ENCODE measurements at regions not wholly inside any gene's neighbourhood (a gene's known extent, or its start where the extent isn't known, plus 50 kb on each side); places are given as distances from the start of the nearest gene placed in this dataset.

GRCh38 chr21:22961258-22961657 lies 1963.0 kb downstream of the NCAM2 start:
- no peak for DNase-seq

GRCh38 chr21:22965455-22966135 lies 1967.4 kb downstream of the NCAM2 start:
- DNase-seq: no peak

GRCh38 chr21:22981819-22982218 lies 1983.6 kb downstream of the NCAM2 start:
- DNase-seq: no peak

DNA sequence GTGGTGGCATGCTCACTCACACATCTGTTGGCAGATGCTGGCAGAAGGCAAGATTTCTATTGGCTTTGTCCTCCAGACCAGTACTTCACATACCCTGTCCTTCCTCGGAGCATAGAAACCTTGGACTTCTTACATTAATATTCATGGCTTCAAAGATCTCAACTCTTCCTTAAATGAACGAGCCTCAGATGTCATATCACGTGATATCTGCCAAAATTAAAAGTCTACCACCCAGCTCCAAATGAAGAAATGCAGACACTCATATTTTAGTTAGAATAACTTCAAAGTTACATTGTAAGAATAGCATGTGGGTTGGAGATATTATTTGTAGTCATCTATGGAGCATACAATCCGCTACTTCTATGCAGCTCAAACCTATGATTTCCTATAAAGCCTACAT lies 1994.9 kb downstream of the NCAM2 start:
- DNase-seq: no peak

DNA sequence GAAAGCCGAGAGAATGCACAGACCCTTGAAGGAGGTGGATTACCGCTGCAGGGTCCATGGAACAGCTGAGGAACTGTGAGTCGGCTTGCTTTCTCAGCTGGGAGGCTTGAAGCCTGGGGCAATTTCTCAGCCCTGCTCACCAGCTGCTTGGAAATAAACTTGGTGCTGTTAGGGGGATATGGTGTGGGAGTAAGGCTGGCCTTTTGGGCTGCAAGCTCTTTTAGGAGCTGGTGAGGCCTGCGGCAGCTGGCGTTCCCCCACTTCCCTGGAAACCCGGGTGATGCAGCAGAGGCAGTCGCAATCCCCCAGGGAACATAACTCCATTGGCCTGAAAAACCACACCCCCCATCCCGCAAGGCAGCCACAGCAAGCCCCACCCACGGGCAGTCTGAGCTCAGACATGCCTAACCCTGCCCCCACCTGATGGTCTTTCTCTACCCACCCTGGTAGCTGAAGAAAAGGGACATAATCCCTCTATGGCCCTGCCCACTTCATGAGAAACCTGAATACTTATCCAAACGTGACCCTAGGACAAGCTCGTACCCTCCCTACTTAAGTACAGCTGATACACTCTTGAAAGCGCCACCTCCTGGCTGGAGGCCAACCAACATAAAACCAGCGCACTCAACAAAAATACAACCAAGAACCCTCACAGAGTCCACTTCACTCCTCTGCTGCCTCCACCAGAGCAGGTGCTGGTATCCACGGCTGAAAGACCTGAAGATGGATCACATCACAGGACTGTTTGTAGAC lies 1995.8 kb downstream of the NCAM2 start:
- DNase-seq: no peak

DNA sequence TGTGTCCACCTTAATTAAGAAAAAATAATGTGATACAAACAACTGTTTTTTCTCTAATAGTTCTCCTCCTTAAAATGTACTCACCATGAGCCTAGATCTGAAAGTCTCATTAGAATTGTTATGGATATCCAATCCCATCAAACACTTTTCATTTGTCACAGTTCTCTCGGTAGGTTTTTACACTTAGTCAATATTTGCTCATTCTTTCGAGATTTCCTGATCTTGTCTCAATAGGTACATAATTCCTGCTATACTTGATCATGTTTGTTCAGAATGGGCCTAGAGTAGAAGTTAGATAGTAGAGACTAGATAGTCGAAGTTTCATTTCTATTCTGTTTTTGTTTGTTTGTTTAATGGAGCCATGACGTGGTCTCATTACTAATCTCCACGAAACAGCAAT lies 2005.7 kb downstream of the NCAM2 start:
- DNase-seq: no peak

DNA sequence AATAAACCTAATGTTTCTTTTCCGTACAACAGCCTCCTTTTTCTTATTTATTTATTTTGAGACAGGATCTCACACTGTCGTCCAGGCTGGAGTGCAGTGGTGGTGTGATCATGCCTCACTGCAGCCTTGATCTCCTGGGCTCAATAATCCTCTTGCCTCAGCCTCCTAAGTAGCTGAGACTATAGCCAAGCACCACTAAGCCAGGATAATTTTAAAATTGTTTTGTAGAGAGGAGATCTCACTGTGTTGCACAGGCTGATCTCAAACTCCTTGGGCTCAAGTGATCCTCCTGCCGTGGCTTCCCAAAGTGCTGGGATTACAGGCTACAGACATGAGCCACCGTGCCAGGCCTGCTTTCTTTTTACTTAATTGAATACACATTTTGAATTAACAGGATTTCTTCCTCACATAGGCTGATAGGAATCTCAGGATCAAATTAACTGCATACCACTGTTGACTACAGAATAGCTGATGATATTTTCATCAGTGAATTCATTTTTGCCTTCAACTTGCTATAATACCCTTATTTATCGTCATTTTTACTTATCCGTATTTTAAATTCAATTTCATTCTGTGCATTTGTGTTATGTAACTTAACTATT lies 2010.5 kb downstream of the NCAM2 start:
- DNase-seq: no peak

GRCh38 chr21:23009360-23009759 lies 2011.2 kb downstream of the NCAM2 start:
- DNase-seq: no peak

GRCh38 chr21:23014021-23014420 lies 2015.8 kb downstream of the NCAM2 start:
- no peak for DNase-seq

DNA sequence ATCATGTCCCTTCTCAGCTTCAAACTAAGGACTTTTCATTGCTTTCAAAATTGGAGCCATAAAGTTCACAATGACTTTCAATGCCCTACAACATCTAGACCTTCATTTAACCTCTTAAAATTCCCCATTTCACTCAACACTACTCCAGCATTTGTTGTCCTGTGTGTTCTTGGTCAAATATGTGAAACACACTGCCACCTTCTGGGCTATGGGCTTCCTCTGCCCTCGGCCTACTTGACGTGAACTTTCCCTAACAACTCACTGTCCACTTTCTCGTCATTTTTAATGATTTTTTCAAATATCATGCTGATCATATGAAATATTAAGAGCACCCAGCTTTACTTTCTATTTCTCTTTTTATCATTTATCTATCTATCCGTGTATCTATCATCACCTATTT lies 2018.4 kb downstream of the NCAM2 start:
- DNase-seq: no peak

- DNase-seq: no peak
These were observed 2019.8 kb downstream of the NCAM2 start for GRCh38 chr21:23017989-23018388.

DNA sequence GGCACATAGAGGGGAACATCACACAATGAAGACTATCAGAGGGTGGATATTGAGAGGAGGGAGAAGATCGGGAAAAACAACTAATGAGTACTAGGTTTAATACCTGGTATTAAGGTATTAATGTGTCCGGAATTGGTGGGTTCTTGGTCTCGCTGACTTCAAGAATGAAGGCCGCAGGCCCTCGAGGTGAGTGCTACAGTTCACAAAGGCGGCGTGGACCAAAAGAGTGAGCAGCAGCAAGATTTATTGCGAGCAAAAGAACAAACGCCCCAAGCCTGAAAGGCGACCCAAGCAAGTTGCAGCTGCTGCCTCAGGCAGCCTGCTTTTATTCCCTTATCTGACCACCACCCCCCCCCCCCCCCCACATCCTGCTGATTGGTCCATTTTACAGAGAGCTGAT lies 2022.8 kb downstream of the NCAM2 start:
- no peak for DNase-seq

DNA sequence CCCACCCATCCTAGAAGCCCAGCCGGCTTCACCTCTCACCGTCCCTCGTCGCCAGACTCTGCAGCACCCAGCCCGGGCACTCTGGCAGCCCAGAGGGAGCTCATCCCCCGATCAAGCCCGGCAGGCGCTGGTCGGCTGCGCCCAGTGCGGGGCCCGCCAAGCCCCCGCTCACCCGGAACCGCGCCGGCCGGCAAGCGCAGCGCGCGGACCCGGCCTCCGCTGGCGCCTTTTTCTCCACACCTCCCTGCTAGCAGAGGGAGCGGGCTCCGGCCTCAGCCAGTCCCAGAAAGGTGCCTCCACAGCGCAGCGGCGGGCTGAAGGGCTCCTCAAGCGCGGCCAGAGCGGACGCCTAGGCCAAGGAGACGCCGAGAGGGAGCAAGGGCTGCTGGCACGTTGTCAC lies 2023.3 kb downstream of the NCAM2 start:
- DNase-seq: no peak

GRCh38 chr21:23026878-23027277 lies 2028.7 kb downstream of the NCAM2 start:
- no peak for DNase-seq

GRCh38 chr21:23039846-23040245 lies 2041.6 kb downstream of the NCAM2 start:
- no peak for DNase-seq

DNA sequence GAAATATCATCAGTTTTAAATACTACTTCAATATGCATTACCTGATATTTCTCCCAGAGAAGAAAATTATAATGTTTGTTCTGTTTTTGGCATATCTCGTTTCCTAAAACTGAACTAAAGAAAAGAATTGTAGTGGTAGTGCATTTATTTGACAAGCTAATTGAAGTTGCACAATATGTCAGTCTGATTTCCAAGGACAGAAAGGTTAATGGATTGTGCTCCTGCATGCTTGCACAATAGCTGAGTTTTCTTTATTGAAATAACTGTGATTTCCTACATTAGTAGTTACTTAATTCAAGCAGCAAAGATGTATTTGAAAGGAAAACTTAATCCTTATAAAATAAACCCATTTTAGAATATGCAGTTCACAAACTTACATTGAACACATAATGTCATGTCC lies 2047.7 kb downstream of the NCAM2 start:
- DNase-seq: no peak

- no peak for DNase-seq
These were observed 2069.5 kb downstream of the NCAM2 start for GRCh38 chr21:23067672-23068071.

- DNase-seq: no peak
These were observed 2085.0 kb downstream of the NCAM2 start for GRCh38 chr21:23083242-23083641.

GRCh38 chr21:23093259-23093658 lies 2095.1 kb downstream of the NCAM2 start:
- DNase-seq: no peak

DNA sequence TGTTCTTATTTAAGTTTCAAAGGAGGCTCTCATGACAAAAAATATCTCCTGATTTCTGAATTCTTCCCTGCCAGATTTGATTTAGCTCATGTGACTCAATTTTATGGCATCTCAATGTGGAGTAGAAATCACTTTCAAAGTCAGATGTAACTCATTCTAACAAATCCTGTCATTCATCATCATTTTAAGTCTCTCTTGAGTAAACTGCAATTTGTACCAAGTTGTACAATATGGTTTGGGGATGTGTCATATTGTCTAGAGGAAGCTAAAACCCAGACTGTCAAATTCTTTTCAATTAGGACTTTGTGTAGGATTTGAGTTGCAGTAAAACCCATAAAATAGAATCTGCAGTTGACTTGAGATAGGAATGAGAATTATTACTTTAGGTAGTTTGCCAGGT lies 2101.0 kb downstream of the NCAM2 start:
- DNase-seq: no peak

- DNase-seq: no peak
These were observed 2102.9 kb downstream of the NCAM2 start for GRCh38 chr21:23101111-23101510.

GRCh38 chr21:23108533-23108932 lies 2110.3 kb downstream of the NCAM2 start:
- DNase-seq: no peak

DNA sequence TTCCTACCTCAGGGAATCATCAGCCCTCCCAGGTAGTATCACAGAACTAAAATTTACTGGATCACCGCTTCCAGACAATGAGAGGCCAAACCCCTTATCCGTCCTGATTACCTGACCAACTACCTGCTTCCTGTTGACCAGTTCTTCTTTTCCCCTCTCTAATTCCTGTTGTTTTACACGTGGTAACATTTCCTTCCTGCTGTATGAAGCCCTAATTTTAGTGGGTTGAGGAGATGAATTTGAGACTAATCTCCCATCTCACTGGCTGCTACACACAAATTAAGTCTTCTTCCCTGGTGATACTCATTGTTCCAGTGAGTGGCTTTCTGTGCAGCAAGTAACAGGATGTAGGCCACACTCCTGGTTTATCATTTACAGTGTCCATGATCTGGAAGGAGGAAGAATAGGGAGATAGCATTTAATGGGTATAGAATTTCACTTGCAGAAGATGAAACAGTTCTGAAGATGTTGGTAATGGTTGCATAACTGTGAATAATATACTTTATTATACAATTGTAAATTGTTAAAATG lies 2112.9 kb downstream of the NCAM2 start:
- DNase-seq: no peak

DNA sequence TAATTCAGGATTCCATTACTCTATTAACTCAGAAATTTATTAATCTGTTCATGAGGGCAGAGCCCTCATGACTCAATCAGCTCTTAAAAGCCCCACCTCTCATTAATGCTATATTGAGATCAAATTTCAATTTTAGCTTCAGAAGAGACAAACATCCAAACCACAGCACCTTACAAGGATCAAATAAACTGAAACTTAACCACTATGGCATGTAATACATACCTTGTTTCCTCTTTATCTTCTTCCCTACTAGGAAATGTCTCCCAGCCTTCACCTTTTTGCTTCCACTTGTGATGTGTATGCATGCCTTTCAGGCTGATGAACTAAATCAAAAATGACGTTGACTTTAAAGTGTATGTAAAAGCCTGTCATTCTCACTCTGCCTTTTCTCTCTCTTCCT lies 2121.3 kb downstream of the NCAM2 start:
- no peak for DNase-seq

All from CD4-positive, alpha-beta T cell treated with Interleukin-21 for 1 hour (primary cell).